ENCODE measurements at regions not wholly inside any gene's neighbourhood (a gene's known extent, or its start where the extent isn't known, plus 50 kb on each side); places are given as distances from the start of the nearest gene placed in this dataset.

DNA sequence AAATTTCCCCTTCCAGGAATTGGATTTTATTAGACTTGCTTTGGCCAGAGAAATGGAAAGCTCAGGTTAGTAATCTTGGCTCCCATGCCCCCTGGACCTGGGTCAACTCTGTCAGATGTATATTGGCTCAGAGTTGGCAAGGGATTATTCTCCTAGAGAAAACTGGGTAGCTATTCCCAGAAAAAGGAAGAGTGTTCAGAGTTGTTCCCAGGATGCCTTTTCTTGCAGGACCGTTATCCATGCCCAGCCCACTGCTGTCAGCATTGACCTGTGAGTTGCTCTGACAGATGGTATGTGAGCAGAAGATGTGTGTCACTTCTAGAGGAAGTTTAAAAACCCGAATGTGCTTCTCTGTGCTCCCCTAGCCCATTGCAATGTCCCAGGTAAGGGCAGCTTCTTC is 509.9 kb upstream of the ZFP42 start:
- DNase-seq: no peak
- H3K9me3 ChIP-seq (ENCODE audit: control extremely low read depth in 1 of 3, control insufficient read depth in 2 of 3, insufficient read depth in 1 of 3, low read length in 2 of 3): peaks cover 0 to 8% (median 0%) of the 10 kb centered on the region in 3 donors
- ChIA-PET CTCF (no interaction called here), POLR2A (no interaction called here)
- no peaks in the 10 kb centered on the region for H3K4me1 ChIP-seq (ENCODE audit: control insufficient read depth in 2 of 2, insufficient read depth in 2 of 2, low read length in 2 of 2)
- H3K4me2 ChIP-seq (replicated peaks; ENCODE audit: low read depth, low read length, poor library complexity, severe bottlenecking): no peak overlapping the region
- H3K27me3 ChIP-seq (replicated peaks in 1 of 4; ENCODE audit: control extremely low read depth in 1 of 4, control insufficient read depth in 3 of 4, insufficient read depth in 4 of 4, low read length in 3 of 4): no peaks in the 10 kb centered on the region
- peaks cover 7% of the 10 kb centered on the region for H3K9me3 Mint-ChIP-seq (ENCODE audit: insufficient read depth)
- H3K4me1 Mint-ChIP-seq: no peaks in the 10 kb centered on the region
- WGBS (ENCODE audit: insufficient coverage): 47% methylated on average over 2 of the region's 2 CpGs
- intact Hi-C loops (cut with micrococcal nuclease): no loop called here
- no peak overlapping the region for H3K27ac Mint-ChIP-seq
- no peak overlapping the region for H3K4me3 Mint-ChIP-seq
- H3K79me2 ChIP-seq (ENCODE audit: control insufficient read depth, insufficient read depth, low read length): no peaks in the 10 kb centered on the region
- no peak overlapping the region for H3K27ac ChIP-seq (ENCODE audit: low read length in 2 of 2)
- no peaks in the 10 kb centered on the region for H3K27me3 Mint-ChIP-seq
- H3K36me3 ChIP-seq (replicated peaks in 1 of 2; ENCODE audit: control extremely low read depth in 1 of 2, control insufficient read depth in 1 of 2, extremely low read depth in 1 of 2, insufficient read depth in 2 of 2, low read length in 1 of 2): no peaks in the 10 kb centered on the region
- no peak for ATAC-seq (ENCODE audit: low read depth)
- H3K4me3 ChIP-seq (ENCODE audit: control extremely low read depth in 1 of 5, extremely low read depth in 1 of 5, insufficient read depth in 1 of 5, low read depth in 2 of 5, low read length in 4 of 5): no peak overlapping the region
- TF ChIP-seq, protein P1, sequence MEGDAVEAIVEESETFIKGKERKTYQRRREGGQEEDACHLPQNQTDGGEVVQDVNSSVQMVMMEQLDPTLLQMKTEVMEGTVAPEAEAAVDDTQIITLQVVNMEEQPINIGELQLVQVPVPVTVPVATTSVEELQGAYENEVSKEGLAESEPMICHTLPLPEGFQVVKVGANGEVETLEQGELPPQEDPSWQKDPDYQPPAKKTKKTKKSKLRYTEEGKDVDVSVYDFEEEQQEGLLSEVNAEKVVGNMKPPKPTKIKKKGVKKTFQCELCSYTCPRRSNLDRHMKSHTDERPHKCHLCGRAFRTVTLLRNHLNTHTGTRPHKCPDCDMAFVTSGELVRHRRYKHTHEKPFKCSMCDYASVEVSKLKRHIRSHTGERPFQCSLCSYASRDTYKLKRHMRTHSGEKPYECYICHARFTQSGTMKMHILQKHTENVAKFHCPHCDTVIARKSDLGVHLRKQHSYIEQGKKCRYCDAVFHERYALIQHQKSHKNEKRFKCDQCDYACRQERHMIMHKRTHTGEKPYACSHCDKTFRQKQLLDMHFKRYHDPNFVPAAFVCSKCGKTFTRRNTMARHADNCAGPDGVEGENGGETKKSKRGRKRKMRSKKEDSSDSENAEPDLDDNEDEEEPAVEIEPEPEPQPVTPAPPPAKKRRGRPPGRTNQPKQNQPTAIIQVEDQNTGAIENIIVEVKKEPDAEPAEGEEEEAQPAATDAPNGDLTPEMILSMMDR (IDR thresholded peaks at IDR 0.05): no peak
- TF ChIP-seq EZH2 (IDR thresholded peaks at IDR 0.05; ENCODE audit: borderline replicate concordance, insufficient read depth, low read depth, low read length, poor library complexity, severe bottlenecking): no peak
- no peak overlapping the region for H2AFZ ChIP-seq (ENCODE audit: insufficient read depth, low read depth, low read length, poor library complexity, severe bottlenecking)
- H4K20me1 ChIP-seq (ENCODE audit: control insufficient read depth, insufficient read depth, low read length, poor library complexity, severe bottlenecking): no peaks in the 10 kb centered on the region
- no peak overlapping the region for H3K9ac ChIP-seq (ENCODE audit: low read length)

DNA sequence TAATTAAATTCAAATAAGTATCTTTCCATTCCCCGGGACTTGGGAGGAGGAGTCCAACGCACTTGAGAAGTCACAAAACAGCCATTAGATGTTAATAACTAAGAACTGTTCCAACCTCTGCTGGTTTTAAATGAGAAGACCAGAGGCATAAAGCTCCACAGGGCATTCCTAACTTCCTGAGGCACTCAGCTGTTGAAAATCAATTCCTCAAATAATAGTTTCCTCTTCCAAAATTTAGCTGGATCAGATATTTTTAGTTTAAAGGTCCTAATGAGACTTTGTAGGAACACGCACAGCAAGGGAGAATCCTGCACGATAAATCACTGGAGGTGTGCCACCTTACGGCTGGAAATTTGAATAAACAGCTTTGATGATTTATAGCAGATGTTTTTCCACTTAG is 504.3 kb upstream of the ZFP42 start:
- H4K20me1 ChIP-seq (ENCODE audit: control insufficient read depth, insufficient read depth, low read length, poor library complexity, severe bottlenecking): no peaks in the 10 kb centered on the region
- Mint-ChIP-seq H3K4me3 (no peak overlapping the region), H3K27ac (no peak overlapping the region), H3K4me1 (no peaks in the 10 kb centered on the region), H3K27me3 (no peaks in the 10 kb centered on the region), H3K9me3 (ENCODE audit: insufficient read depth) (peaks cover 12% of the 10 kb centered on the region)
- ChIA-PET CTCF (no interaction called here), POLR2A (no interaction called here)
- H3K9me3 ChIP-seq (ENCODE audit: control extremely low read depth in 1 of 3, control insufficient read depth in 2 of 3, insufficient read depth in 1 of 3, low read length in 2 of 3): peaks cover 0 to 8% (median 2%) of the 10 kb centered on the region in 3 donors
- no peaks in the 10 kb centered on the region for H3K79me2 ChIP-seq (ENCODE audit: control insufficient read depth, insufficient read depth, low read length)
- no peak overlapping the region for H3K4me3 ChIP-seq (ENCODE audit: control extremely low read depth in 1 of 5, extremely low read depth in 1 of 5, insufficient read depth in 1 of 5, low read depth in 2 of 5, low read length in 4 of 5)
- H3K4me2 ChIP-seq (replicated peaks; ENCODE audit: low read depth, low read length, poor library complexity, severe bottlenecking): no peak overlapping the region
- H3K4me1 ChIP-seq (ENCODE audit: control insufficient read depth in 2 of 2, insufficient read depth in 2 of 2, low read length in 2 of 2): no peaks in the 10 kb centered on the region
- intact Hi-C loops (cut with micrococcal nuclease): no loop called here
- no peak for ATAC-seq (ENCODE audit: low read depth)
- 83% methylated on average over 1 of the region's 5 CpGs for WGBS (ENCODE audit: insufficient coverage)
- H3K9ac ChIP-seq (ENCODE audit: low read length): no peak overlapping the region
- no peaks in the 10 kb centered on the region for H3K36me3 ChIP-seq (replicated peaks in 1 of 2; ENCODE audit: control extremely low read depth in 1 of 2, control insufficient read depth in 1 of 2, extremely low read depth in 1 of 2, insufficient read depth in 2 of 2, low read length in 1 of 2)
- H3K27me3 ChIP-seq (replicated peaks in 1 of 4; ENCODE audit: control extremely low read depth in 1 of 4, control insufficient read depth in 3 of 4, insufficient read depth in 4 of 4, low read length in 3 of 4): no peaks in the 10 kb centered on the region
- H2AFZ ChIP-seq (ENCODE audit: insufficient read depth, low read depth, low read length, poor library complexity, severe bottlenecking): no peak overlapping the region
- no peak overlapping the region for H3K27ac ChIP-seq (ENCODE audit: low read length in 2 of 2)
- no peak for TF ChIP-seq EZH2 (IDR thresholded peaks at IDR 0.05; ENCODE audit: borderline replicate concordance, insufficient read depth, low read depth, low read length, poor library complexity, severe bottlenecking)
- TF ChIP-seq, protein P1 (IDR thresholded peaks at IDR 0.05): no peak
- no peak for DNase-seq

Data from B cell (primary cell).